ENCODE measurements at regions not wholly inside any gene's neighbourhood (a gene's known extent, or its start where the extent isn't known, plus 50 kb on each side); places are given as distances from the start of the nearest gene placed in this dataset.

DNA sequence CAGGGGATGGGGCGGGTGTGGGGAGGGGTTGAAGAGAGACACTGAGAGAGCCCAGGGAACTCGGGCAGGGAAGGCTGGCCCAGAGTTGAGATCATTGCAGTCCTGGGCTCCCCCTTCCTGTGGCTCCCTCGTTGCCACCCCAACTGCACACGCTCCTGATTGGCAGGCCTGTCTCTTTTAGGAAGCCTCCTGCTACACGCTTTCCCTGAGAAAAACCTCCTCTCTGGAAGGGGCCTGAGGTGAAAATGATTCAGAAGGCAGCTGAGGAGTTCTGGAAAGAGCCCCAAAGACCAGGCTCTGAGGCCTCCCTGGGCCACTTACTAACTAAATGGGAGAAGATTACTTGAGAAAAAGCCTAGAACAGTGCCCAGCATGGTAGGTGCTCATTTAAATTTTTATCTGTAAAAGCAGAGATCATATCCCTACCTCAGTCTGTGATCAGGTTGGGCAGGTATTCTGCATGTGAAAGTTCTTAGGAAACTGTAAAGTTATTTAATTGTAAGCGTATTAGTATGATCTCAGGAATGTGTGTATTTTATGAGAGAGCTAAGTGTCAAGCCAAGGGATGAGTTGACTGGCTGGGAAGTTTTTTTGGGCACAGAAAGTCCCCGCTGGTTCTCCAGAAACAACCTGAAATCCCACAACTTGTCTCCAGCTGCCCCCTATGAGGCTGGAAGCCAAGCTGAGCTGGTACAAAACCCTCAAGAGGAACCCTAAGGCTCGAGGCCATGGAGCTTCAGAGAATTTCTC is 65.2 kb upstream of the EPS8L3 start:
- no peak for ATAC-seq
- no peak for DNase-seq

DNA sequence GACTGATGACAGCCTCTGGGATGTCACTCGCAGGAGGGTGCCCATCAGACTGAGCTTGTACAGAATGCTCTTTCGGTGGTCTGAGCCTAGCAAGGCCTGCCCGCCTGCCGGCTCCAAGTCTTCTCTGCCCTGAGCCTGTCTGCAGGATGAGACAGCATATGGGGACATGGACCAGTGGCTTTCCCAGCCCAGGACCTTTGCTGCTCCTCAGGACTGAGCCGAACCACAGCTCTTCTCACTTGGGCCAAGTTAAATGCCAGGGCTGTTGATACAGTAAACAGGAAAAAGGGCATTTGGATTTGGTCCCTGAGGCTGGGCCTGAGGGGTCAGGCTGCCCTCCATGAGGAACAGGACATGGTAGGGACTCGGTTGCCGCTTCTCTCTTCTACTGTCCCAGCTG is 64.3 kb upstream of the EPS8L3 start:
- DNase-seq (no peak), ATAC-seq (no peak)
- intact Hi-C loops (cut with DNase I, micrococcal nuclease): no loop called here

More for the DNA sequence above, 65.2 kb upstream of the EPS8L3 start:
- intact Hi-C loops (cut with DNase I, micrococcal nuclease): no loop called here

DNA sequence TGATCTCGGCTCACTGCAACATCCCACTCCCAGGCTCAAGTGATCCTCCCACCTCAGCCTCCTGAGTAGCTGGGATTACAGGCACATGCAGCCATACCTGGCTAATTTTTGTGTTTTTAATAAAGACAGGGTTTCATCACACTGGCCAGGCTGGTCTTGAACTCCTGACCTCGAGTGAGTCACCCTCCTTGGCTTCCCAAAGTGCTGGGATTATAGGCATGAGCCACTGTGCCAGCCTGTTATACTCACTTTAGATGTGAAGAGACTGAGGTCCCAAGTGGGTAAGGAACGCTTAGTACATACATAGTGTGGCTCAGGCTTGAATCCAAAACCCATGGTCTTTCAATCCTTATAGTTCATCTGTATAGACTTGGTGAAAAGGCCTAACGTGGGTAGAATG is 63.7 kb upstream of the EPS8L3 start:
- intact Hi-C loops (cut with DNase I, micrococcal nuclease): no loop called here
- DNase-seq (no peak), ATAC-seq (no peak)

DNA sequence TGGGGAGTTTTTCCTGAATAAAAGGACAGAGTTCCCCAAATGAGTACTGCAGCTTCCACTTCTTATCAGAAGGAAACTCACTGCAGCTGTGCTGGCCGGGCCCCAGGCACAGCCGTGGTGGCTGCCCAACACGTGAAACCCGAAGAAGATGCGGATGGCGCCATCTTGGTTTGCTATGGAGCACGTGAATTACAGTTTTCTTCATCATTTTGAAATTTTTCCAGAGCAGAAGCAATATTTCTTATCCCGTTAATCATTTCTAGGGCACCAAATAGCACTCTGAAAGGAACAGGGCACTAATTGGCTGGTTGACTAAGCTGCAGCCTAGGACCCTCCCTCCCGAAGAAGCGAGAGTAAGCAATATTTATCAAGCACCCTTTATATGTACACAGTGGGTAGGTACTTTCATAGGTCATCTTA is 63.2 kb upstream of the EPS8L3 start:
- ATAC-seq: no peak
- intact Hi-C loops (cut with DNase I, micrococcal nuclease): no loop called here
- DNase-seq: no peak

DNA sequence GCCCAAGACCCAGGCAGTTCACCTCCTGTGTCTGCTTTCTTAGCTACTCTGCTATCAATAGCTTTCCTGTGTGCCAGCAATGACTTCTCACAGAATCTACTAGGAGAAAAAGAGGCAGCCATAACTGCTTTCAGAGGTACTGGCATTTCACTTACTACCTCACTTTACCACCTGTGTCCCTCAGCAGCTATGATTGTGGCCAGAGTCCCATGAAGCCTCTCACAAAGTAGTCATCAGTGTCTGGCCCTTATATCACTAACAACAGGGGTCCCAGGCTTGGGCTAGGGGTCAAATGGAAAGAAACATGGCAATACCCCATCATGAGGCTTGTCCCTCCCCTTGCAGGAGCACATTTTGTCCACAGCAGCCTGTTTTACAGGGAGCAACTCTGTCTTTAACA is 62.7 kb upstream of the EPS8L3 start:
- ATAC-seq (no peak), DNase-seq (no peak)
- intact Hi-C loops (cut with DNase I, micrococcal nuclease): no loop called here

DNA sequence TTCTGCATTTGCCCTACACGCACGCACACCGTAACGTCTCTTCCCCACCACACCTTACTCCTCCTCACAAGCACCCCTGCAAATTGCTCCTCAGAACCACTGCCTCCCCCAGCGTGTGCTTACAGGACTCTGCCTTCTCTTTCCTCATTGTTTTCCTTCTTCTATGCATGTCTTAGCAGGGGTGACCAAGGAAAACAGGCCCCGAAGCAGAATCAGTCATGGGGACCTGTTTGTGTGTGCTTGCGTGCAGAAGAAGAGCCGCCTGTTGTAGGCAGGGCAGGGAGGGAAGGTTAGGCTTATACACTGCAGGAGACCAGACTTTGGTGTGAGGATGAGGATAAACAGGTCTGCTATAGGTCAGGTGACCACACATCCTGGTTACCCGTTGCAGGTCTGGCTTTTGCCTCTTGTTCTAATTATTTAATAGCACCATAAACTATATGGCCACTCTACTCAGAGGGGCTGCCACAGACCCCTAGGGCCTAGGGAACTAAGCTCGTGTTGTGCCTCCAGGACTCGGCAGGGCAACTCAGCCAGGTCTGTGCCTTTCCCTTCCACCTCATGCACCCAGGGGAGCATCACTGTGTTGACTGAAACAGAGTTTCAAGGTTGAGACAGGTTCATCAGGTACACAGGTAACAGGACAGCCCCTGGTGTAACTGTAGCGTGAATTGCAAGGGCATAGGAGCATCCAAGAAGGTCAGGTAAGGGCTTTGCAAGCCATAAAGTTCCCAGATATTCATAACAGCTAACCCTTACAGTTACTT is 60.8 kb upstream of the EPS8L3 start:
- ATAC-seq (no peak), DNase-seq (no peak)
- intact Hi-C loops (cut with DNase I, micrococcal nuclease): no loop called here

DNA sequence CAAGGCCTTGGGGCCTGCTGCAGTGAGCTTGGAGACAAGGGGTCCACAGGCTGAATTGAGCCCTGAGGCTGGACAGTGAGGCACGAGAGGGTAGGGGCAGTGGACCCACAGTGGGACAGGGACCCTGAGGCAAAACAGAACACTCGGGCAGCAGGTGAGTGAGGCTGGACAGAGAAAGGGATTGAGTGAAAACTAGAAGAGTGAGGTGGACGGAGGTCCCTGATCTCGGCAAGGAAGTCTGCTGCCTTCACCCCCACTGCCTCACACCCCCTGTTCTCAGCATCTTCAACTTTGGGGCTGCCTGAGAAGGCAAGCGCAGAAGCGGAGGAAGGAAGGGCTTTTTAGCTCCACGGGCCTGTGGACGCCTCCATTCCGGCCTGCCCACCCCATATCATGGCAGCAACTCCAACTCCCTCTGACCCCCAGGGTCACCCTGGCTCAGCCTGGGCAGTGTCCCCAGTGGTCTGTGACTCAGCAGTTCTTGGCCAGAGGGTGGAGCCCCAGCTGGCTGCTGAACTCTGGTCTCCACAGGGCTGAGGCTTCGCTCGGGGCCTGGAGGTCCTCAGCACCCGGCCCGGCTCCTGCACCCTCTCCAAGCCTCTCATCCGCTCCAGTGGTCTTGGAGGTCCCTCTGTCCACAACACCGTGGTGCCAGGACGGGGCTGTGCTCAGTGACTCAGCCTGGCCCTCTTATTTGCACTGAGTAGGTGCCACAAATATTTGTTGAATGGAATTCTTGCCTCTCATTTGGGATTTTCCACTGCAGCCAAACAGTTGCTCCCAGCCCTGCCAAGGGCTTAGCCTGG is 60.0 kb upstream of the EPS8L3 start:
- ATAC-seq (no peak), DNase-seq (peak in 1 of 2 donors; percentile 27)
- intact Hi-C loops (cut with DNase I, micrococcal nuclease): no loop called here

DNA sequence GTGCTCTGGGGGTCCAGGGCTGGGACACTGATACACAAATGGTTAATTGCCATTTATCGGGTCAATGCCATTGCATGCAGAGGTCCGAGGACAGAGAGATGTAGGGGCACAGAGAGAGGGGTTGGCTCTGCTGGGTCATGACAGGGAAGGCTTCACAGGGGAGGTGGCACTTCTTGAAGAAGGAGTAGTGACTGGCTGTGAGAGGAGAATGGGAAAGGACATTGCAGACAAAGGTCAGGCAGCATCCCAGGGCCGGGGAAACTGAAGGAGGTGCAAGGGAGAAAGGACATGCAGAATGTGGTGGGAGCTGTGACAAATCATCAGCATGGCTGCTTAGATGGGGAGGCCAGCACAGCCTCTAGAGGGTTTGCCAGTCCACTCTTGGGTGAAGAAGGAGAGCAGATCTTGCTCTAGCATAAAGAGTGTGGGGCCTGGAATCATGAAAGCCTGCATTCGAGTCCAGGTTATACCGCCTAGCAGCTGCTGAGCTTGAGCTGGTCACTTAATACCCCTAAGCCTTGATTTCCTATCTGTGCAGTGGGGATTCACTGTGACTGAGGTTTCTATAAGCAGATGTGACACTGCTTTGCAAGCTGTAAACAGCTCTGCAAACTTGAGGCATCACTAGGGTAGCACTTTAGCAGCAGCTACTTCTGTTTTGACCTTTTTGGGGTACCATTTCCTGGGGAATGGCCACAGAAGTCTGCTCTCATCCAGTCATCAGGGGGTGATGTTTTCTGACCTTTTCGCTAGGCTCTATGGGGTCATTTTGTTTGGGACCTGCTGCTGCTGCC is 59.2 kb upstream of the EPS8L3 start:
- ATAC-seq (no peak), DNase-seq (no peak)
- intact Hi-C loops (cut with DNase I, micrococcal nuclease): no loop called here

DNA sequence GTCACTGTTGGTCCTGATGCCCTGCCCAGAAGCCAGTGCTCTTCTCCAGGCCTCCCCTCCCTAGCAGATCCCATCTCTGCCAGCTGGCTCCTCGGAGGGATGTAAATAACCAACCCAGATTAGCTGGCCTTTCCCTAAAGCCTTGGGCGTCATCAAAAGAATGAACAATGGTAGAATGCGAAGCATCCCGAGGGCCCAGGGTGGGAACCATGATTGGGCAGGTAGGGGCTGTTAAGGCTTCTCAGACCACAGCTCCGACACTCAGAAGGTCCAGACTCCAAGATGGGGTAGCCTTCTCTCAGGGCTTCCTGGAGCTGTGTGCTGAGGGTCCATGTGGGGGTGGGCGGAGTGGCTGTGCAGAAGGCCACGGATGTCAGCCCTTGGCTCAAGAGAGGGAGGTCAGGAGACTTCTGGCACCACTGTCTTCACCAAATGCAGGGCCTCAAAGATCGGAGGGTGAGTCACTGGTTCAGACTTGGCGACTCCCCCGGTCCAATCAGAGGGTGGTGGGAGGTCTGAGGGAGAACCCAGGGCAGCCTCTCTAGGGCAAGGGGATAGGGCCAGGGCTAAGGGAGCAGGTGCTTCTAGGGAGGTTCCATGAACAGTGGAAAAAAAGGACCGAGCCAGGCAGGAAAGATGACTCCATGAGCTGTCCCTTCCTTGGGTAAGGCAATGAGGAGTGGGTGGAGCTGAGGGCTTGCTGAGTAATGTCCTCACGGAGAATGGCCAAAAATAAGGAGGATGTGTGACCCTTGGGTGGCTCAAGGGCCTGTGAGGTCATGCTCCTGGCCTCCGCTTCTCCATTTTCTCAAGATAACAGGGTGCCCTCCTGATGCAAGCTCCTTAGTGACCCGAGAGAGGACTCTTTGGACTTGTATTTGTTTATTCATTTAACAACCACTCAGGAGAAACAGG is 58.4 kb upstream of the EPS8L3 start:
- peak; percentile 8 for ATAC-seq
- intact Hi-C loops (cut with DNase I, micrococcal nuclease): no loop called here
- peak in 1 of 2 donors; percentile 42 for DNase-seq

DNA sequence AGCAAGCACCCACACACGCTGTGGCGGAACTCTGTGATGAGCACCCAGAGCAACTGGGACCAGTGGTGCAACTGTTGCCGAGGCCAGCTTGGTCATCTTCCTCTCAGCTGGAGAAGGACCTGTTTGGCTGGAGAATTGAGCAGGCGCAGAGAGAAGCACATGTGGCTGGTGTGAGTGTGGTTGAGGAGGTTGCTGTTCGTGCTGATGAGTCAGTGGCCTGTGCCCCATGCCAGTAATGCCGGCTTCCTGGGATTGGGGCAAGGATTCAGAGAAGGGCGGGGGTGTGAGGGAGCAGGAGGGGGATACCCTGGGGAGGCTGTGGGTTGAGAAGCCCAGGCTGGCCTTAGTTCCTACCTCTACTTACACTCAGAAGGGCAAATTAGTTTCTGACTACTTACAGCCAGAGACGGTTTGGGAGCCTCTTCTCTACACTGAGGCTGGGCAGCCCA is 57.5 kb upstream of the EPS8L3 start:
- ATAC-seq (peak; percentile 26), DNase-seq (peak in 1 of 2 donors; percentile 56)
- intact Hi-C loops (cut with DNase I, micrococcal nuclease): no loop called here

DNA sequence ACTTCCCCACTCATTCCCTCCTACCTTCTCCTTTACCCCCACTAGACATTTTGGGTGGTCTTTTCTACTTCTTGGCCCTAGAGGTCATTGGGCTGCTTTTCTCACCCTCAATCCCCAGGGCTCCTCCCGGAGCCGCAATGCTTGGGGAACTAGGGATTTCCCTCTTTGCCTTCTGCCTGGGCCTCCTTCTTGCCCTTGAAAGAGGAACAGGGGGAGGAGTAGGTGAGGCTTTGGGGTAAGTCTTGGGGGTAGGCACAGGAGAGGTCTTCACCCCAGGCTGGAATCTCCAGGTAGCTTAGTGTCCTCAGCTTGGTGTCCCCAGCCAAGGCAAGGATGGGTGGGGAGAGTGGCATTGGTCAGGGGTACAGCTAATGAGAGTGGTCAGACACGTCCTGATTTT is 56.2 kb upstream of the EPS8L3 start:
- no peak for DNase-seq
- intact Hi-C loops (cut with DNase I, micrococcal nuclease): no loop called here
- no peak for ATAC-seq

DNA sequence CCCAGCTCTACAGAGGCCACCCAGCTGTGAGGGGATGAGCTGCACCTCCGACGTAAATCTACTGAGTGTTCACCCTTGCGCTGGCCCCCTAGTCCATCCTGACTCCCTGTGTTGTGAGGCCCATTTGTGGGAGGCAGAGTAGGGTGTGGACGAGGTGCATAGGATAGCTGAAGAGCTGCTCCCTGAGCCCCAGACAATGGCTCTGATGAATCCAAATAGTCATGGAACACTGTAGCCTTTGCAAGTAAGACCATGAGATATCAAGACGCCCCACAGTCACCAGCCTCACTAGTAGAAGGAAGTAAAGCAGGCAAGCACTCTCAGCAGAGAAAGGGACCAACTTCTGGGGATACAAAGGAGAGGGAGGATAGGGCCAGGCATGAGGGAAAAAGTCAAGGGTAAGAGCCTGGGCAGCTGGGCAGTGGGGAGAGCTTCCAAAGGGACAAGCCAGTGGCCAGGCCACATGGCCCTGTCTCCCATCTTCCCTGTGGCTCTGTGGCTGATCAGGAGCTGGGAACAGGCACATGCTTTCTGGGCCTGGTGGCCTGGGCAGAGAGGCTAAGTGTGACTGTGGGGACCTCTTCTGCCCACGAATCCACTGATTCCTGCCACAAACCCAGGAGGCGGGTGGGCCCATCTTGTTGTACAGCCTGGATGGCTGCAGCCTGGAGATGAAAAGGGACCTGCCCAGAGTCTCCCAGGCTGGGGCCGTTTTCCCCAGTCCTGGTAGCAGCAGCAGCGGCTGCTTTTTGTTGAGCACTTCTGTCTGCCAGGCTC is 55.5 kb upstream of the EPS8L3 start:
- DNase-seq: no peak
- intact Hi-C loops (cut with DNase I, micrococcal nuclease): no loop called here
- no peak for ATAC-seq

DNA sequence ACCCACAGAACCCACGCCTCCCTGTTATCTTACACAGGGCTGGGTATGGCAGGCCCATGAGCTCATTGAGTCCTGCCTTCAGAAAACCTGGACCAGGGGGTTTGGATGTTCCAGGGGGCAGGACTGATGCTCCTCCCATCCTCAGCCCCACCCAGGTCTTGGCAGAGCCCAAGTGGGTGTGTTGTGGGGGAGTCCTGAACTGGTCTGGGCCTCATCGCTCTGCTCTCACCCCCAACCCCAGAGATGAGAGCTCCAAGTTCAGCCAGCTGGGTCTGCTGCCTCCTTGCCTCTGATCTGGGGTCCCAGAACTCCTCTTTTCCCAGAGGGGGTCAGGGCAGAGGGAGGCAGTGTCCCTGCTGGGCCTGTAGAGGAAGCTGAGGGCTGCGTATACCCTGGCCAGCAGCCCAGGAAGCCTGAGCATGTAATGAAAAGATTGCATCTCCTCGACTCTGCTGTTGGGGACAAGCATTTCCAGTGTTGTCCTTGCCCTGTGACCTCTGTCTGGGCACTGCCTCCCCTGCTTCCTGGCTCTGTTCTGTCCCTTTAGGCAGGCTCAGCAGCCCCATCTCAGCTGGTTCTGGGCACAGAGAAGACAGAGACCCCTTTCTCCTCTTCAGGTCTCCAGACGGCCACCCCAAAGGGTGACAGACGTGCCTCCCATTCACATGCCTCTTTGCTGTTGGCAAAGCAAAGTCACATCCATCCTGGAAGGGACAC is 54.7 kb upstream of the EPS8L3 start:
- no peak for ATAC-seq
- intact Hi-C loops (cut with DNase I, micrococcal nuclease): no loop called here
- no peak for DNase-seq

DNA sequence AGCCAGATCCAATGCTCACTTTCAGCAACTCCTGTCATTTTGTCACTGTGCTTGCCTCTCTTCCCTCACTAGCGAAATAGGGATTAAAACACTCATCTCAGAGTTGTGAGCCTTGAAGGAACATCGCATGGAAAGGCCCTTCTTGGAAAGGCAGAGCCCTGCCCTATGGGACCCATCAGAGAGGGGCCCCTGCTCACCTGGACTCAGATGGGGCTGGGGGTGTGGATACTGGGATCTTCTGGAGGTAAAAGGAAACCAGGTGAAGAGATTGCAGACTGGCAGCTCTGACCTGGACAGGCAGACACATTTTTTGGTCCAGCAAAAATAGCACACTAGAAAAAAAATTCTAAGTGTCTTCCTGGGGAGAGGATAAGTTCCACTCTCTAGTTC is 54.2 kb upstream of the EPS8L3 start:
- intact Hi-C loops (cut with DNase I, micrococcal nuclease): no loop called here
- DNase-seq (no peak), ATAC-seq (no peak)

DNA sequence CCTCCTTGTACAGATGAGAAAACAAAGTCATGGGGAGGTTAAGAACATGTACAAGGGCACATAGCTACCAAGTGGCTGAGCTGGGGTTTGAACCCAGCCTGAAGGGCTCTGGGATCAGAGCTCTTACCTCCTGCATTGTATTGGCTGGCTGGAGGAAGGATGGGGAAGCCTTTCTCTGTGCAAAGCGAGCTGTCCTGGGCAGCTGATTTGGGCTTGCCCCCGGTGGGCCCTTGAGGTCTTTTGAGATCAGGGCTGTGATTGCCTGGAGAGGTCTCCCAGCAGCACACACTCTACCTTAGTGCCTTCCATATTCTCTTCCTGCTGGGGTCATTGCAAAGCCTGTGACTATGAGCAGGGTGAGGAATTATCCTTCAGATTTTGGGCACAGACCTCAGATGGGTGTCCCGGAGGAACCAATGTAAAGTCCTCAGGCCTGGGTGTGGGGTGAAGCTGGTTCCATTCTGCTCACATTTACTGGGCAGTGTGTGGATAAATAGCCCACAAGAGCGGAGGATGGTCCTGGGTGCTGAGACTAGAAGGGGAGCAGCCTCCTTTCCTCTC is 53.3 kb upstream of the EPS8L3 start:
- no peak for DNase-seq
- no peak for ATAC-seq
- intact Hi-C loops (cut with DNase I, micrococcal nuclease): no loop called here

DNA sequence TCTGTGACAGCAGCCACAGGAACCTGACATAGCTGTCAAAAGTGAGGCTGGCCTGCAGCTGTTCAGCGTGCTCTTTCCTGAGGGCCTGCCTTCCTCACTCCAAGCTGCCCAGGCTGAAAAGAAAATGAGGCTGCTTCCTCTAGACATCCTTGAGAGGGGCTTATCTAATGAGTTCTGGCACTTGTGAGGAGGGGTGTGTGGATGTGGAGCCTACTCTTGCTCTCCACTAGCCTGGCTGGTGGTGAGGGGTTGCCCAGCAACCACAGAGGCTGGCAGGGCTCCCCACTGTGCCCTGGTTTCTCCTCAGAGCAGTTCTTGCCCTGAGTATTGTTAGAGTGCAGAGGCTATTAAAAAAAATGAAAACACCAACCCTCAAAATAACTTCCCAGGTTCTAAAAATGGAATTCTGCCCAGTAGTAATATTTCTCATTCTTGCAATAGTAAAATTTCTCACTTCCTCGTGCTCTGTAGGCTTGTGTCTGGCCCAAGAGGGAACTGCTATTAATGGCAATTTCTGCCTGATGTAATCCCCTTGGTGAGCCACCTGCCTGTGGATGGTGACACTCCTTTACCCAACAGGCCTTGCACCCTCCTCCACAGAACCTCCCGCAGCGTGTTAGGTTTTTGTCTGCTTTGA is 52.6 kb upstream of the EPS8L3 start:
- no peak for DNase-seq
- ATAC-seq: peak; percentile 33
- intact Hi-C loops (cut with DNase I, micrococcal nuclease): no loop called here
